ENCODE measurements at regions not wholly inside any gene's neighbourhood (a gene's known extent, or its start where the extent isn't known, plus 50 kb on each side); places are given as distances from the start of the nearest gene placed in this dataset.

DNA sequence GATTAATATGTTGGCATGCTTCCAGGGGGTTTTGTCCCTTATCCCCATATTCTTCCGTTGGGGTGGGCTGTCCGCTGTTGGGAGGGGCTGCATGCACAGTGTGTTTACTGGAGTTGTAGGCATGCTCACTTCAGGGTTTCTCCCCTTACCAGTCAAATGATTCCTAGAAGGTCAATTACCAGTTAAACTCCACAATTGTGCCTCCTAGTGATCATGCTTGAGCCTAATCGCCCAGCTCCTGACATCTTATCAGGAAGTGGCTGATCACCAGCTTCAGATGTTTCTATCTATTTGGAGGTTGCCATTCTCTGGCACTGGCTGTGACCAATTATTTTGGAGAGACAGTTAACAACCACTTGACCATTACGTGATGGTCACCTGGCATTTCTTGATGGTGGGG lies 1090.0 kb downstream of the SLITRK5 start:
- TF ChIP-seq, protein P1, sequence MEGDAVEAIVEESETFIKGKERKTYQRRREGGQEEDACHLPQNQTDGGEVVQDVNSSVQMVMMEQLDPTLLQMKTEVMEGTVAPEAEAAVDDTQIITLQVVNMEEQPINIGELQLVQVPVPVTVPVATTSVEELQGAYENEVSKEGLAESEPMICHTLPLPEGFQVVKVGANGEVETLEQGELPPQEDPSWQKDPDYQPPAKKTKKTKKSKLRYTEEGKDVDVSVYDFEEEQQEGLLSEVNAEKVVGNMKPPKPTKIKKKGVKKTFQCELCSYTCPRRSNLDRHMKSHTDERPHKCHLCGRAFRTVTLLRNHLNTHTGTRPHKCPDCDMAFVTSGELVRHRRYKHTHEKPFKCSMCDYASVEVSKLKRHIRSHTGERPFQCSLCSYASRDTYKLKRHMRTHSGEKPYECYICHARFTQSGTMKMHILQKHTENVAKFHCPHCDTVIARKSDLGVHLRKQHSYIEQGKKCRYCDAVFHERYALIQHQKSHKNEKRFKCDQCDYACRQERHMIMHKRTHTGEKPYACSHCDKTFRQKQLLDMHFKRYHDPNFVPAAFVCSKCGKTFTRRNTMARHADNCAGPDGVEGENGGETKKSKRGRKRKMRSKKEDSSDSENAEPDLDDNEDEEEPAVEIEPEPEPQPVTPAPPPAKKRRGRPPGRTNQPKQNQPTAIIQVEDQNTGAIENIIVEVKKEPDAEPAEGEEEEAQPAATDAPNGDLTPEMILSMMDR (IDR thresholded peaks at IDR 0.05; ENCODE audit: low read depth, low read length, poor library complexity, severe bottlenecking), result no peak
- TF ChIP-seq EZH2phosphoT487 (IDR thresholded peaks at IDR 0.05; ENCODE audit: borderline replicate concordance, low read length), result no peak
